SK-N-SH treated with all-trans-retinoic acid at 6 μM for 48 hours (cell line): ENCODE measurements at regions not wholly inside any gene's neighbourhood (a gene's known extent, or its start where the extent isn't known, plus 50 kb on each side); places are given as distances from the start of the nearest gene placed in this dataset.

Experiments
- ATAC-seq: fragments of 200-7000 bp; cut with Tn5 transposase; 3 replicates; pipeline ENCODE4 v1.9.1; 2020; ENCODE audit warnings: mild to moderate bottlenecking, moderate library complexity
- ARNTL ChIP-seq: fragments of 450-650 bp; formaldehyde crosslinking; IDR thresholded peaks from 2 replicates; pipeline ENCODE4 v1.5.0; 2020; ENCODE audit warnings: low read depth, mild to moderate bottlenecking, moderate library complexity, borderline replicate concordance
- BACH2 ChIP-seq: fragments of 250-450 bp; sonication (Bioruptor Pico); IDR thresholded peaks from 2 replicates; pipeline ENCODE4 v1.9.0; 2021; ENCODE audit warnings: mild to moderate bottlenecking, borderline replicate concordance
- CSDC2 ChIP-seq: fragments of 250-450 bp; sonication (Bioruptor Pico); IDR thresholded peaks from 2 replicates; pipeline ENCODE4 v1.5.0; 2020; ENCODE audit warnings: mild to moderate bottlenecking, moderate library complexity
- ESRRG ChIP-seq: fragments of 250-450 bp; sonication (Bioruptor Pico); IDR thresholded peaks from 2 replicates; pipeline ENCODE4 v1.6.1; 2021; ENCODE audit warnings: mild to moderate bottlenecking
- GLIS3 ChIP-seq: fragments of 250-450 bp; sonication (Bioruptor Pico); IDR thresholded peaks from 2 replicates; pipeline ENCODE4 v1.5.0; 2020; ENCODE audit warnings: mild to moderate bottlenecking, moderate library complexity
- ISL1 ChIP-seq: fragments of 250-450 bp; sonication (Bioruptor Pico); IDR thresholded peaks from 2 replicates; pipeline ENCODE4 v2.1.2; 2022; ENCODE audit warnings: mild to moderate bottlenecking, moderate library complexity
- OSR1 ChIP-seq: fragments of 250-450 bp; sonication (Bioruptor Pico); IDR thresholded peaks from 2 replicates; pipeline ENCODE4 v1.8.0; 2022; ENCODE audit warnings: moderate library complexity, mild to moderate bottlenecking, inconsistent platforms
- PPARA ChIP-seq: fragments of 250-450 bp; sonication (Bioruptor Pico); IDR thresholded peaks from 2 replicates; pipeline ENCODE4 v1.5.0; 2020; ENCODE audit warnings: mild to moderate bottlenecking, borderline replicate concordance
- RARB ChIP-seq: fragments of 250-450 bp; sonication (Bioruptor Pico); IDR thresholded peaks from 2 replicates; pipeline ENCODE4 v1.8.0; 2021; ENCODE audit warnings: mild to moderate bottlenecking, moderate library complexity
- SNAI2 ChIP-seq: fragments of 250-450 bp; sonication (Bioruptor Pico); IDR thresholded peaks from 2 replicates; pipeline ENCODE4 v1.5.0; 2020; ENCODE audit warnings: mild to moderate bottlenecking, moderate library complexity
- TCF4 ChIP-seq: fragments of 250-450 bp; sonication (Bioruptor Pico); IDR thresholded peaks from 2 replicates; pipeline ENCODE4 v1.8.0; 2021; ENCODE audit warnings: mild to moderate bottlenecking, moderate library complexity, borderline replicate concordance
- TOX ChIP-seq: fragments of 250-450 bp; sonication (Bioruptor Pico); IDR thresholded peaks from 2 replicates; pipeline ENCODE4 v1.8.0; 2021; ENCODE audit warnings: mild to moderate bottlenecking, moderate library complexity, borderline replicate concordance
- ZC3H10 ChIP-seq: fragments of 250-450 bp; sonication (Bioruptor Pico); IDR thresholded peaks from 2 replicates; pipeline ENCODE4 v1.5.1; 2021; ENCODE audit warnings: mild to moderate bottlenecking, moderate library complexity
- ZFP3 ChIP-seq: fragments of 250-450 bp; sonication (Bioruptor Pico); IDR thresholded peaks from 2 replicates; pipeline ENCODE4 v1.5.0; 2020; ENCODE audit warnings: mild to moderate bottlenecking, moderate library complexity
- ZFP30 ChIP-seq: fragments of 450-650 bp; formaldehyde crosslinking; IDR thresholded peaks from 2 replicates; pipeline ENCODE4 v1.5.0; 2022; ENCODE audit warnings: mild to moderate bottlenecking, moderate library complexity
- ZNF565 ChIP-seq: fragments of 450-650 bp; formaldehyde crosslinking; conservative IDR thresholded peaks from 2 replicates; pipeline ENCODE4 v1.5.0; 2020; ENCODE audit warnings: low read depth, mild to moderate bottlenecking, moderate library complexity
- ZNF70 ChIP-seq: fragments of 450-650 bp; formaldehyde crosslinking; IDR thresholded peaks from 2 replicates; pipeline ENCODE4 v1.5.0; 2020; ENCODE audit warnings: mild to moderate bottlenecking, moderate library complexity
- ZNF8 ChIP-seq: fragments of 450-650 bp; formaldehyde crosslinking; IDR thresholded peaks from 2 replicates; pipeline ENCODE4 v1.5.0; 2020; ENCODE audit warnings: mild to moderate bottlenecking, moderate library complexity
- TF ChIP-seq, protein P1 (sequence below): fragments of 250-450 bp; sonication (Bioruptor Pico); IDR thresholded peaks from 2 replicates; pipeline ENCODE4 v1.8.0; 2020; ENCODE audit warnings: mild to moderate bottlenecking, moderate library complexity, borderline replicate concordance
- TF ChIP-seq, protein P2 (sequence below): fragments of 250-450 bp; sonication (Bioruptor Pico); IDR thresholded peaks from 2 replicates; pipeline ENCODE4 v1.5.1; 2020; ENCODE audit warnings: low read depth, mild to moderate bottlenecking, moderate library complexity
- TF ChIP-seq, protein P3 (sequence below): fragments of 250-450 bp; sonication (Bioruptor Pico); IDR thresholded peaks from 2 replicates; pipeline ENCODE4 v1.5.1; 2021; ENCODE audit warnings: mild to moderate bottlenecking, moderate library complexity
- TF ChIP-seq, protein P4 (sequence below): fragments of 250-450 bp; sonication (Bioruptor Pico); IDR thresholded peaks from 2 replicates; pipeline ENCODE4 v1.5.0; 2020; ENCODE audit warnings: mild to moderate bottlenecking, moderate library complexity
- TF ChIP-seq, protein P5 (sequence below): fragments of 250-450 bp; sonication (Bioruptor Pico); IDR thresholded peaks from 2 replicates; pipeline ENCODE4 v1.8.0; 2021; ENCODE audit warnings: low read depth, mild to moderate bottlenecking, moderate library complexity, borderline replicate concordance

DNA sequence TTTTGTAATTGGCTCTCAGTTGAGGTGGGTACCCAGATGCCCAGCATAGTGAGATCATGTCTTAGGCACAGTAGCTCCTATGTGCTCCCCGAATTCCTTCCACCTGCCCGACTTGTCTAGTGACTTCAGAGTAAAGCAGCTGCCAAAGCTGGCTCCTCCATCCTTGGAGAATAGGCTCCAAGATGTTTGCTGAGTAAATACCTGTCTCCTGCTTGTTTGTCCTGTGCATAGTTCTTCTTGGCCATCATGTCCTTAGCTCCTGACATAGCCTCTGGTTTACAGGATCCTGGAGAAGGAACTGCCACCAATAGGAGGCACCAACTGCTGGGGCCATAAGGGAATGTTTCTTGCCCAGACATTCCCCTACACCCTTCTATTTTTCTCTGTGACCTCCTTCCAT, 52.6 kb upstream of the CISTR start:
- TF ChIP-seq ZC3H10 (CRISPR knock-in tag) (no peak), ESRRG (no peak), ZNF8 (CRISPR knock-in tag) (no peak), PPARA (CRISPR knock-in tag) (no peak), SNAI2 (CRISPR knock-in tag) (no peak), ISL1 (CRISPR knock-in tag) (no peak), BACH2 (no peak), ZFP3 (CRISPR knock-in tag) (no peak), ARNTL (CRISPR knock-in tag) (no peak), CSDC2 (CRISPR knock-in tag) (no peak), ZNF565 (CRISPR knock-in tag) (no peak), TOX (CRISPR knock-in tag) (no peak), ZNF70 (CRISPR knock-in tag) (no peak)
- TF ChIP-seq, protein P1, sequence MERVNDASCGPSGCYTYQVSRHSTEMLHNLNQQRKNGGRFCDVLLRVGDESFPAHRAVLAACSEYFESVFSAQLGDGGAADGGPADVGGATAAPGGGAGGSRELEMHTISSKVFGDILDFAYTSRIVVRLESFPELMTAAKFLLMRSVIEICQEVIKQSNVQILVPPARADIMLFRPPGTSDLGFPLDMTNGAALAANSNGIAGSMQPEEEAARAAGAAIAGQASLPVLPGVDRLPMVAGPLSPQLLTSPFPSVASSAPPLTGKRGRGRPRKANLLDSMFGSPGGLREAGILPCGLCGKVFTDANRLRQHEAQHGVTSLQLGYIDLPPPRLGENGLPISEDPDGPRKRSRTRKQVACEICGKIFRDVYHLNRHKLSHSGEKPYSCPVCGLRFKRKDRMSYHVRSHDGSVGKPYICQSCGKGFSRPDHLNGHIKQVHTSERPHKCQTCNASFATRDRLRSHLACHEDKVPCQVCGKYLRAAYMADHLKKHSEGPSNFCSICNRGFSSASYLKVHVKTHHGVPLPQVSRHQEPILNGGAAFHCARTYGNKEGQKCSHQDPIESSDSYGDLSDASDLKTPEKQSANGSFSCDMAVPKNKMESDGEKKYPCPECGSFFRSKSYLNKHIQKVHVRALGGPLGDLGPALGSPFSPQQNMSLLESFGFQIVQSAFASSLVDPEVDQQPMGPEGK (CRISPR knock-in tag) = no peak
- TF ChIP-seq, protein P2, sequence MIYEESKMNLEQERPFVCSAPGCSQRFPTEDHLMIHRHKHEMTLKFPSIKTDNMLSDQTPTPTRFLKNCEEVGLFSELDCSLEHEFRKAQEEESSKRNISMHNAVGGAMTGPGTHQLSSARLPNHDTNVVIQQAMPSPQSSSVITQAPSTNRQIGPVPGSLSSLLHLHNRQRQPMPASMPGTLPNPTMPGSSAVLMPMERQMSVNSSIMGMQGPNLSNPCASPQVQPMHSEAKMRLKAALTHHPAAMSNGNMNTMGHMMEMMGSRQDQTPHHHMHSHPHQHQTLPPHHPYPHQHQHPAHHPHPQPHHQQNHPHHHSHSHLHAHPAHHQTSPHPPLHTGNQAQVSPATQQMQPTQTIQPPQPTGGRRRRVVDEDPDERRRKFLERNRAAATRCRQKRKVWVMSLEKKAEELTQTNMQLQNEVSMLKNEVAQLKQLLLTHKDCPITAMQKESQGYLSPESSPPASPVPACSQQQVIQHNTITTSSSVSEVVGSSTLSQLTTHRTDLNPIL (CRISPR knock-in tag) = no peak
- ATAC-seq = no peak

DNA sequence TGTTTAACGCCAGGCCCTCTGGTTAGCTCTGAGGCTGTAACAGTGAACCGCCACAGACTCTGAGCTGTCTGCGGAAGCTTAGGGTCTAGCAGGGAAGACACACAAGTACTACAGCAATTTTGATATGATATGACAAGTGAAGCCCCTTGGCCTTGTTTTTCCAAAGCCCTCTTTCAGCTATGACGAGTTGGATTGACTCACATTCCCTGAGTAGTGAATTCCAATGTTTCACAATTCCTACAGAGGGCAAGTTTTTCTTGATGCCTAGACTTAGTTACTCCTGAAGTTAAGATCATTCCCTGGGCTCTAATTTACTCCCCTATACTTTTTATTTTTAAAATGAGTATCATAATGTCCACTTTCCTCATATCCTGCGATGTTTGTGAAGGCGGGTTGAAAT, 53.3 kb upstream of the CISTR start:
- TF ChIP-seq, protein P1 (CRISPR knock-in tag) = no peak
- TF ChIP-seq, protein P3, sequence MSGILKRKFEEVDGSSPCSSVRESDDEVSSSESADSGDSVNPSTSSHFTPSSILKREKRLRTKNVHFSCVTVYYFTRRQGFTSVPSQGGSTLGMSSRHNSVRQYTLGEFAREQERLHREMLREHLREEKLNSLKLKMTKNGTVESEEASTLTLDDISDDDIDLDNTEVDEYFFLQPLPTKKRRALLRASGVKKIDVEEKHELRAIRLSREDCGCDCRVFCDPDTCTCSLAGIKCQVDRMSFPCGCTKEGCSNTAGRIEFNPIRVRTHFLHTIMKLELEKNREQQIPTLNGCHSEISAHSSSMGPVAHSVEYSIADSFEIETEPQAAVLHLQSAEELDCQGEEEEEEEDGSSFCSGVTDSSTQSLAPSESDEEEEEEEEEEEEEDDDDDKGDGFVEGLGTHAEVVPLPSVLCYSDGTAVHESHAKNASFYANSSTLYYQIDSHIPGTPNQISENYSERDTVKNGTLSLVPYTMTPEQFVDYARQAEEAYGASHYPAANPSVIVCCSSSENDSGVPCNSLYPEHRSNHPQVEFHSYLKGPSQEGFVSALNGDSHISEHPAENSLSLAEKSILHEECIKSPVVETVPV = no peak
- no peak for TF ChIP-seq ESRRG
- TF ChIP-seq ZNF8 (CRISPR knock-in tag) = no peak
- TF ChIP-seq, protein P2 (CRISPR knock-in tag) = no peak
- no peak for TF ChIP-seq ZC3H10 (CRISPR knock-in tag)
- no peak for TF ChIP-seq TCF4 (CRISPR knock-in tag)
- TF ChIP-seq GLIS3 (CRISPR knock-in tag) = no peak
- TF ChIP-seq PPARA (CRISPR knock-in tag) = no peak
- no peak for TF ChIP-seq OSR1 (CRISPR knock-in tag)
- no peak for TF ChIP-seq ZNF70 (CRISPR knock-in tag)
- no peak for TF ChIP-seq ZFP30 (CRISPR knock-in tag)
- no peak for TF ChIP-seq ISL1 (CRISPR knock-in tag)
- TF ChIP-seq, protein P4, sequence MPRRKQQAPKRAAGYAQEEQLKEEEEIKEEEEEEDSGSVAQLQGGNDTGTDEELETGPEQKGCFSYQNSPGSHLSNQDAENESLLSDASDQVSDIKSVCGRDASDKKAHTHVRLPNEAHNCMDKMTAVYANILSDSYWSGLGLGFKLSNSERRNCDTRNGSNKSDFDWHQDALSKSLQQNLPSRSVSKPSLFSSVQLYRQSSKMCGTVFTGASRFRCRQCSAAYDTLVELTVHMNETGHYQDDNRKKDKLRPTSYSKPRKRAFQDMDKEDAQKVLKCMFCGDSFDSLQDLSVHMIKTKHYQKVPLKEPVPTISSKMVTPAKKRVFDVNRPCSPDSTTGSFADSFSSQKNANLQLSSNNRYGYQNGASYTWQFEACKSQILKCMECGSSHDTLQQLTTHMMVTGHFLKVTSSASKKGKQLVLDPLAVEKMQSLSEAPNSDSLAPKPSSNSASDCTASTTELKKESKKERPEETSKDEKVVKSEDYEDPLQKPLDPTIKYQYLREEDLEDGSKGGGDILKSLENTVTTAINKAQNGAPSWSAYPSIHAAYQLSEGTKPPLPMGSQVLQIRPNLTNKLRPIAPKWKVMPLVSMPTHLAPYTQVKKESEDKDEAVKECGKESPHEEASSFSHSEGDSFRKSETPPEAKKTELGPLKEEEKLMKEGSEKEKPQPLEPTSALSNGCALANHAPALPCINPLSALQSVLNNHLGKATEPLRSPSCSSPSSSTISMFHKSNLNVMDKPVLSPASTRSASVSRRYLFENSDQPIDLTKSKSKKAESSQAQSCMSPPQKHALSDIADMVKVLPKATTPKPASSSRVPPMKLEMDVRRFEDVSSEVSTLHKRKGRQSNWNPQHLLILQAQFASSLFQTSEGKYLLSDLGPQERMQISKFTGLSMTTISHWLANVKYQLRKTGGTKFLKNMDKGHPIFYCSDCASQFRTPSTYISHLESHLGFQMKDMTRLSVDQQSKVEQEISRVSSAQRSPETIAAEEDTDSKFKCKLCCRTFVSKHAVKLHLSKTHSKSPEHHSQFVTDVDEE = no peak
- TF ChIP-seq RARB (CRISPR knock-in tag) = no peak
- TF ChIP-seq ZNF565 (CRISPR knock-in tag) = no peak
- TF ChIP-seq, protein P5, sequence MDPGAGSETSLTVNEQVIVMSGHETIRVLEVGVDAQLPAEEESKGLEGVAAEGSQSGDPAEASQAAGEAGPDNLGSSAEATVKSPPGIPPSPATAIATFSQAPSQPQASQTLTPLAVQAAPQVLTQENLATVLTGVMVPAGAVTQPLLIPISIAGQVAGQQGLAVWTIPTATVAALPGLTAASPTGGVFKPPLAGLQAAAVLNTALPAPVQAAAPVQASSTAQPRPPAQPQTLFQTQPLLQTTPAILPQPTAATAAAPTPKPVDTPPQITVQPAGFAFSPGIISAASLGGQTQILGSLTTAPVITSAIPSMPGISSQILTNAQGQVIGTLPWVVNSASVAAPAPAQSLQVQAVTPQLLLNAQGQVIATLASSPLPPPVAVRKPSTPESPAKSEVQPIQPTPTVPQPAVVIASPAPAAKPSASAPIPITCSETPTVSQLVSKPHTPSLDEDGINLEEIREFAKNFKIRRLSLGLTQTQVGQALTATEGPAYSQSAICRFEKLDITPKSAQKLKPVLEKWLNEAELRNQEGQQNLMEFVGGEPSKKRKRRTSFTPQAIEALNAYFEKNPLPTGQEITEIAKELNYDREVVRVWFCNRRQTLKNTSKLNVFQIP = no peak
- TF ChIP-seq SNAI2 (CRISPR knock-in tag) = no peak
- TF ChIP-seq ARNTL (CRISPR knock-in tag) = no peak
- no peak for TF ChIP-seq BACH2
- no peak for ATAC-seq
